Kidney (tissue), 13 donors: ENCODE measurements at regions not wholly inside any gene's neighbourhood (a gene's known extent, or its start where the extent isn't known, plus 50 kb on each side); places are given as distances from the start of the nearest gene placed in this dataset.

Source experiments
- DNase-seq, 5 donors: peaks; one replicate each; pipeline ENCODE4 v3.0.0-alpha.2; 2013 to 2020
- FAIRE-seq: peaks from 2 replicates; lab custom pipeline; 2012; peaks lifted over from hg19 to GRCh38; lab: Jason Lieb, UNC
- H3K27ac ChIP-seq, 2 donors: one replicate each; pipeline ENCODE4 v1.7.0; 2013; ENCODE audit warnings: low read depth in 2 of 2, low read length in 2 of 2, inconsistent platforms in 1 of 2
- H3K27me3 ChIP-seq: one replicate; pipeline ENCODE4 v1.7.1; 2013; ENCODE audit warnings: low read length, inconsistent platforms; ENCODE audit not compliant: control insufficient read depth, insufficient read depth
- H3K36me3 ChIP-seq, 3 donors: one replicate each; pipeline versions ENCODE4 v1.7.0 to v1.7.1; 2013; ENCODE audit warnings: low read length in 3 of 3, control low read depth in 1 of 3, inconsistent platforms in 1 of 3; ENCODE audit not compliant: insufficient read depth in 3 of 3, control insufficient read depth in 2 of 3
- H3K4me1 ChIP-seq, 3 donors: one replicate each; pipeline versions ENCODE4 v1.7.0 to v1.7.1; 2013; ENCODE audit warnings: low read length in 3 of 3, inconsistent platforms in 1 of 3, low read depth in 1 of 3; ENCODE audit not compliant: control insufficient read depth in 2 of 3, insufficient read depth in 2 of 3
- H3K4me3 ChIP-seq, 3 donors: one replicate each; pipeline versions ENCODE4 v1.7.0 to v1.8.1; 2013; ENCODE audit warnings: low read length in 3 of 3, control low read depth in 1 of 3, inconsistent platforms in 1 of 3
- H3K9ac ChIP-seq, 3 donors: one replicate each; pipeline versions ENCODE4 v1.7.0 to v1.7.1; 2013; ENCODE audit warnings: low read length in 3 of 3, control low read depth in 1 of 3, inconsistent platforms in 1 of 3
- H3K9me3 ChIP-seq, 3 donors: one replicate each; pipeline versions ENCODE4 v1.7.0 to v1.7.1; 2013; ENCODE audit warnings: low read length in 3 of 3, control low read depth in 1 of 3, inconsistent platforms in 1 of 3; ENCODE audit not compliant: control insufficient read depth in 2 of 3, insufficient read depth in 1 of 3
- intact Hi-C: fragments of 100-400 bp; cut with DNase I; formaldehyde crosslinking; loops from one replicate; pipeline ENCODE4 v1.11.1; 2022
- TF ChIP-seq, protein P1 (sequence below): IDR thresholded peaks from 3 replicates; pipeline ENCODE4 v1.5.1; 2012; ENCODE audit warnings: mild to moderate bottlenecking, moderate library complexity, borderline replicate concordance; ENCODE audit not compliant: insufficient read depth; ENCODE audit errors: extremely low read depth
- donor health status: control.
- donor health status: control.
- donor health status: control.
- donor health status: control.
- donor health status: control.
- donor health status: DM: yes; HTN: yes; CAD: no.
- donor health status: Normal renal cell carcinoma (clear cell type).

GRCh38 chr6:76677017-76677416, 604.6 kb upstream of the IMPG1 start:
- no peak for FAIRE-seq
- no peak overlapping the region for H3K27ac ChIP-seq
- H3K4me1 ChIP-seq: no peaks in the 10 kb centered on the region
- H3K27me3 ChIP-seq: no peaks in the 10 kb centered on the region
- TF ChIP-seq, protein P1, sequence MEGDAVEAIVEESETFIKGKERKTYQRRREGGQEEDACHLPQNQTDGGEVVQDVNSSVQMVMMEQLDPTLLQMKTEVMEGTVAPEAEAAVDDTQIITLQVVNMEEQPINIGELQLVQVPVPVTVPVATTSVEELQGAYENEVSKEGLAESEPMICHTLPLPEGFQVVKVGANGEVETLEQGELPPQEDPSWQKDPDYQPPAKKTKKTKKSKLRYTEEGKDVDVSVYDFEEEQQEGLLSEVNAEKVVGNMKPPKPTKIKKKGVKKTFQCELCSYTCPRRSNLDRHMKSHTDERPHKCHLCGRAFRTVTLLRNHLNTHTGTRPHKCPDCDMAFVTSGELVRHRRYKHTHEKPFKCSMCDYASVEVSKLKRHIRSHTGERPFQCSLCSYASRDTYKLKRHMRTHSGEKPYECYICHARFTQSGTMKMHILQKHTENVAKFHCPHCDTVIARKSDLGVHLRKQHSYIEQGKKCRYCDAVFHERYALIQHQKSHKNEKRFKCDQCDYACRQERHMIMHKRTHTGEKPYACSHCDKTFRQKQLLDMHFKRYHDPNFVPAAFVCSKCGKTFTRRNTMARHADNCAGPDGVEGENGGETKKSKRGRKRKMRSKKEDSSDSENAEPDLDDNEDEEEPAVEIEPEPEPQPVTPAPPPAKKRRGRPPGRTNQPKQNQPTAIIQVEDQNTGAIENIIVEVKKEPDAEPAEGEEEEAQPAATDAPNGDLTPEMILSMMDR: no peak
- H3K9me3 ChIP-seq: no peaks in the 10 kb centered on the region
- H3K9ac ChIP-seq: no peak overlapping the region
- no peak overlapping the region for H3K4me3 ChIP-seq
- H3K36me3 ChIP-seq: no peaks in the 10 kb centered on the region
- intact Hi-C loops: no loop called here
- DNase-seq: no peak

DNA sequence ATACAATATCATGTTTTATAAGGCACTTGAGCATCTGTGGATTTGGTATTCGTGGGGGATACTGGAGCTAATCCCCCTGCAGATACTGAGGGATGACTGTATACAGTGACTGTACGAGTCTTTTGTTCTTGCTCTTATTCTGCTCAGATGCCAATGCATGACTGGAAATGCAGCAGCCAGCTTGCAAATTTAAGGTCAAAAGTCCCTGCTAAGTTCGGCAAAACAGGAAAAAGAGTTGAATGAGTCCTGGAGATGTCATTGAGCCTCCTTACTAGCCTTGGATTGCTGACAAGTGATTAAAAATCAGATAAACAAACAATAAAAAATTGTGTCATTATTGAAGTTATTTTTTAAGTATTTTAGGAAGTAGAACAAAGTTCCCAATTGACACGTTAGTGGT, 599.3 kb upstream of the IMPG1 start:
- H3K9ac ChIP-seq: no peak overlapping the region
- H3K27me3 ChIP-seq: no peaks in the 10 kb centered on the region
- H3K4me3 ChIP-seq: no peak overlapping the region
- H3K9me3 ChIP-seq: no peaks in the 10 kb centered on the region
- H3K27ac ChIP-seq: no peak overlapping the region
- intact Hi-C loops: no loop called here
- TF ChIP-seq, protein P1: no peak
- no peak for FAIRE-seq
- no peak for DNase-seq
- H3K36me3 ChIP-seq: no peaks in the 10 kb centered on the region
- no peaks in the 10 kb centered on the region for H3K4me1 ChIP-seq

- no peak for DNase-seq
- no peak for FAIRE-seq
- no peak overlapping the region for H3K27ac ChIP-seq
- intact Hi-C loops: no loop called here
- TF ChIP-seq, protein P1: no peak
- H3K4me1 ChIP-seq: no peaks in the 10 kb centered on the region
- no peaks in the 10 kb centered on the region for H3K36me3 ChIP-seq
- no peaks in the 10 kb centered on the region for H3K27me3 ChIP-seq
- no peak overlapping the region for H3K9ac ChIP-seq
- no peaks in the 10 kb centered on the region for H3K9me3 ChIP-seq
- no peak overlapping the region for H3K4me3 ChIP-seq
Measured at GRCh38 chr6:76644231-76644630, 571.8 kb upstream of the IMPG1 start.

- H3K4me3 ChIP-seq: no peak overlapping the region
- FAIRE-seq: no peak
- H3K9me3 ChIP-seq: no peaks in the 10 kb centered on the region
- H3K27ac ChIP-seq: no peak overlapping the region
- no peak overlapping the region for H3K9ac ChIP-seq
- H3K4me1 ChIP-seq: no peaks in the 10 kb centered on the region
- TF ChIP-seq, protein P1: no peak
- no peaks in the 10 kb centered on the region for H3K36me3 ChIP-seq
- intact Hi-C loops: no loop called here
- no peaks in the 10 kb centered on the region for H3K27me3 ChIP-seq
- no peak for DNase-seq
Measured at GRCh38 chr6:76639941-76640340, 567.5 kb upstream of the IMPG1 start.
